Fibroblast of skin of back (primary cell): ENCODE measurements at regions not wholly inside any gene's neighbourhood (a gene's known extent, or its start where the extent isn't known, plus 50 kb on each side); places are given as distances from the start of the nearest gene placed in this dataset.
A peak's percentile ranks its signal among the peaks of the same experiment; 100 is the strongest.

Experiments
- DNase-seq: peaks from one replicate; pipeline ENCODE4 v3.0.0-alpha.2; 2013

DNA sequence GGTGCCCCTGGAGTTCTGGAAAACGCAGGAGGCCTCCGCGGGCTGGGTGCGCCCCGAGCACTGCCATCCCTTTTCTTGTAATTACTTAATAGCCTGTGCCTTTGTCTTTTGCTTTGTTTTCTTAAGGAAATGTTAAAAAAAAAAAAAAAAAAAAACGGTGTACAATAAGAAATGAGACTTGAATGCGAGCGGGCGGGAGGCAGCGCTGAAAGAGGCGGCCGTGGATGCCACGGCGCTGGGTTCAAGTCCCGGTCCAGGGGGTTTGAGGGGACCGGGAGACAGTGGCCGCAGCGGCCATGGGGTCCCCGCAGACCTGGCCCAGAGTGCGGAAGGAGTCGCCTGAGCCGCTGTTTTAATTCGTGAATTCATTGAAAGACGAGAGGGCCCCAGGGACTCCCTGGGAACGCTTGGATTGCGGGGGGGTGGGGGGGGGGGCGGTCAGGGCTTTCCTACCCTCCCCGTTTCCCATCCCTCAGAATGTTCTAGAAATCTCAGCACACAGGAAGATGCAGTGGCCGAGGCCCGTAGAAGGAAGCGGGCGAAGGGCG, 349.2 kb upstream of the ARGLU1 start:
- DNase-seq, result peak; percentile 22

DNA sequence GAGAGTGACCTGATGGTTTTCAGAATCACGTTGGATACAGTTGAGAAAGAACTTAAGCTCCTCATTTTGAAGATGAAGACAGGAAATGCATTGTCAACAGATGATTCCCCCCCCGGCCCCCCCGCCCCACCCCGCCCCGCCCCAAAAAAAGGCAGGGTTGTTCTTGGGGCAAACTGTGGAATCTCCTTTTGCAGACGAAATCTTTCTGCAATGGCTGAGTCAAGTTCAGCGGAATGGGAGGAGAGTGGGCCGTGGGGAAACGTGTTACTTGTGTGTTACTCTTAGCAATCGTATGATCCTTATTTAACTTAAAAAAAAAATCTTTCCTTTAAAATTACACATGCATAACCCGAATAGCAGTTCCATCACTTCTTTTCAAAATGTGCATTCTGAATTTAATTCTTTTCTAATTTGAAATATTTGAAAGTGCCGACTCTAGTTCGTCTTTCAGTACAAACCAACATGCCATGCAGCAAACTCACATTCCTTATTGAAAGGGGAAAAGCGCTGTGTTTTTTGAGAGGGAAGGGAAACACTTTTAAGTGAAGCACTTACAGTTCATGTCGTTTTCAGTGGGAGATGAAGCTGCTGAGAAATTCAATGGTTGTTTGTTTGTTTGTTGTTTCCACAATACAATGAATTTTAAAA, 348.5 kb upstream of the ARGLU1 start:
- DNase-seq, result peak; percentile 40

GRCh38 chr13:106915146-106915545, 347.2 kb upstream of the ARGLU1 start:
- no peak for DNase-seq

GRCh38 chr13:106911627-106912026, 343.7 kb upstream of the ARGLU1 start:
- DNase-seq, result peak; percentile 26

- no peak for DNase-seq
Measured at GRCh38 chr13:106911020-106911419, 343.1 kb upstream of the ARGLU1 start.

DNA sequence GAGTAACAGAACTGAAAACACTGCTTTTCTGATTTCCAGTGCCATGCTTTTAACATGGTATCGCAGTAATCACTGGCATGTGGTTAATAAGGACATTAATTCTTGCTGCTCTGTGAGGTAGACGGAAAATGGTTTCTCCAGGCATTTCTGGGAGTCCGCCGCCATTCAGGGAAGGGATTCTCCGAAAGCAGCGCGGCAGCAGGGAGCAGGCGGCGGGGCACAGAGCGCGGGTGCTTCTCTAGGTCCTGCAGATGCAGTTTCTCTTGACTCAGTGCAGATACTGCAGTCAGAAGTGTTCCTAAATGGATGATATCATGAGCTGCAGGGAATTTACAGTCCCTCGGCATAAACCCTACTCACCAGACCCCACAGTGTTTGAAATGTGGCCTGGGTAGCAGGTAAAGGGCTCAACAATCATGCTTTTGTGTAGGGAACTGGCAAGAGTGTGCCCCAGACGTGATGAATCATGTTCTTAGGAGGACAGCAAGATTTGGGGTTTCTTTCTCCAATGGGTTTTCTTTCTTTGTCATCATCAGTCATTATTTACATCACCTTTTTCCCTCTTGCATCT, 338.6 kb upstream of the ARGLU1 start:
- DNase-seq, result no peak

- no peak for DNase-seq
Measured at GRCh38 chr13:106905380-106906162, 337.6 kb upstream of the ARGLU1 start.

GRCh38 chr13:106899442-106899841, 331.5 kb upstream of the ARGLU1 start:
- DNase-seq, result no peak

GRCh38 chr13:106898231-106898630, 330.3 kb upstream of the ARGLU1 start:
- no peak for DNase-seq

- DNase-seq, result no peak
Measured at GRCh38 chr13:106888148-106888547, 320.2 kb upstream of the ARGLU1 start.

DNA sequence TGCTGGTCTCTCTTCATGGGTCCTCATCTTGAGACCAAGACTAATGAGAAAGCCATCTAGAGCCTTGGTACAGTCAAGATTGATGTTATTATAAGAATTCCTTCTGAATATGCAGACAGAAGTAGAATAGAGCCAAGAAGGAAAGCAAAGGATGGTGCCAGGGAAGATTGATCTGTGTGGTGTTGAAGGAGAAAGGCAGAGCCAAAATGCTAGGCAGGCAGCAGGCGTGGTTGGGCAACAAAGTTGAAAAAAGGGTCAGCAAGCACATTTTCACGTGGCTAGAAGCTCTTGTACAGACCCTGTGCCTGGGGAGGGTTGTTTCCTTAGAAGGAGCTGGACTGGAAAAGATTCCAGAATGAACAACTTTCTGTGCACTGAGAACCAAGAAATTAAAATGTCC, 319.7 kb upstream of the ARGLU1 start:
- DNase-seq, result no peak

- no peak for DNase-seq
Measured at GRCh38 chr13:106883976-106884375, 316.0 kb upstream of the ARGLU1 start.

GRCh38 chr13:106882246-106882645, 314.3 kb upstream of the ARGLU1 start:
- no peak for DNase-seq

- DNase-seq, result no peak
Measured at GRCh38 chr13:106879806-106880205, 311.9 kb upstream of the ARGLU1 start.

DNA sequence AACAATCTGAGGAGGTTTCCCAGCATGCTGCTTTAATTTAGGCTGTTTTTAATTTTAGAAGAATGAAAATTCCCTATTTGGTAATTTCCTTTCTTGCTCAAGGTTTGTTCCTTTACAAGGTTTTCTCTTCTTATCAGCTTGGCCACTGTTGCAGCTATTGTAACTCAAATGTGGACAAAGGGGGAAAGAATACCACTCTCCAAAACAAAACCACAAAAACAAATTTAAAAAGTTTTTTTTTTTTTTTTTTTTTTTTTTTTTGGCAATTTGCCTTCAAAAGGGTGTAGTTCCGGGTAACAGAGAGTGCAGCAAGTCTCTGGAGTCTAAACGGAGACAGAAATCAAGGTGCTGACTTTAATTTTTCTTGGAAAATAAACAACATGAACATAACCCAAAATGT, 306.4 kb upstream of the ARGLU1 start:
- no peak for DNase-seq

DNA sequence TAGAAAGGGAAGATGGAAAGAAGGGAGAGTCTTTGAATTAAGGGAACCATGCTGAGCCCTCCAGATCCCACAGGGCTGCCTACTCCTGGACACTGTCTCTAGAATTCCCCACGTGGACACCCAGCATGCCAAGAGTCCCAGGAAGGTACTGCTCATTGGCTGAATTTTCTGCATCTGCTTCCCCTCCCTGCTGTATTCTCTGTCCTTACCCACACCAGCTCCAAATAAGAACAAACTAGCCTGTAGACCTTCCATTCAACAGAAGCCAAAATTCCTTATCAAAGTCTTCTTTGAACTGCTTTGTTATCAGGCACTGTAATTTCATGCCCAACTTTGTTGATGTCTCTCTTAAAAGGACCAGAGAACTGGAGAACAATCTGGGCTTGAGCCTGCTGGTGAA, 305.9 kb upstream of the ARGLU1 start:
- no peak for DNase-seq

GRCh38 chr13:106867249-106867648, 299.3 kb upstream of the ARGLU1 start:
- DNase-seq, result peak; percentile 10

GRCh38 chr13:106865716-106866440, 297.9 kb upstream of the ARGLU1 start:
- no peak for DNase-seq

GRCh38 chr13:106859533-106859904, 291.6 kb upstream of the ARGLU1 start:
- no peak for DNase-seq

DNA sequence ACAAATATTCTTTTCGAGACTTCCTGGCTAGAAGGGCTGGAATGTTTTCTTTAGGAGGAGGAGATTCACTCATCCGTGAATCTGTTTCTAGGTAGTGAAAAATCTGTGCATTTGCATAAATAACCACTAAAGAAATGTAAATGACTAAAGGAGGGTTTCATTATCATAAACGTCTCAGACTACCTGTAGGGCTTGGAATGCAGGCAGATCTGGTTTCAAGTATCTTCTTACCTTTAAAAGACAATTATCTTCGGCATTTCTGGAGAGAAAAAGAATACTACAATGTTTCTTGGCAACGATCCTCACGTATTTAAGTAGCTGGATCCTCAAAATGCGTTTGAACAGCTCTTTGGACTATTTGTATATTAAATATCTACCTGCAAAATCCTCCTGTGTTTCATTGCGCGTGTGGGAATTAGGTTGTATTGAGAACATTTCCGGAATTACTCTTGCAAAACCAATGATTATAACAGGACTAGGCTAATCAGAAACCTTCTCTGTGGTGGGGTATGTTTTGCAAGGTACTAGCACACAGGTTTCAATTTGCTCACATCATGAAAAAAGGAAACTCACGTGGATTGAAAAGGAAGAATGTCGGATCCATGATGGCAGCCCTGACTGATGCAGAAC, 291.1 kb upstream of the ARGLU1 start:
- no peak for DNase-seq

DNA sequence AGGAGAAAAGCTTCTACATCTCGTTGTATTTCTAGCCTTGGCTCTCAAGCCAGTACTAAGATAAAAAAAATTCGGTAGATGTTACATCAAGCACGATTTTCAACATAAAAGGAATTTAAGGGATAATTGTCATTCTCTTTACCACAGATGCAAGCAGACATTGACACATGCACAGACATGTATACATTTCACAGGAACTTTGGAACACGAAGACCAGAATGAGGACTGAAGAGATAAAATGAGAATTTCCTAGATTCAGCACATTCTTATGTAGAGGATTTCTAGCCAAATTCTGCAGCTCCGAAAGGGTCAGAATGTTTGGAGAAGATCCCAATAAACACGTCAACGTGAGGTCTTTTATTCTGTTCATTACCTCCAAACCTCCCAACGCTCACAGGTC, 284.5 kb upstream of the ARGLU1 start:
- DNase-seq, result no peak

DNA sequence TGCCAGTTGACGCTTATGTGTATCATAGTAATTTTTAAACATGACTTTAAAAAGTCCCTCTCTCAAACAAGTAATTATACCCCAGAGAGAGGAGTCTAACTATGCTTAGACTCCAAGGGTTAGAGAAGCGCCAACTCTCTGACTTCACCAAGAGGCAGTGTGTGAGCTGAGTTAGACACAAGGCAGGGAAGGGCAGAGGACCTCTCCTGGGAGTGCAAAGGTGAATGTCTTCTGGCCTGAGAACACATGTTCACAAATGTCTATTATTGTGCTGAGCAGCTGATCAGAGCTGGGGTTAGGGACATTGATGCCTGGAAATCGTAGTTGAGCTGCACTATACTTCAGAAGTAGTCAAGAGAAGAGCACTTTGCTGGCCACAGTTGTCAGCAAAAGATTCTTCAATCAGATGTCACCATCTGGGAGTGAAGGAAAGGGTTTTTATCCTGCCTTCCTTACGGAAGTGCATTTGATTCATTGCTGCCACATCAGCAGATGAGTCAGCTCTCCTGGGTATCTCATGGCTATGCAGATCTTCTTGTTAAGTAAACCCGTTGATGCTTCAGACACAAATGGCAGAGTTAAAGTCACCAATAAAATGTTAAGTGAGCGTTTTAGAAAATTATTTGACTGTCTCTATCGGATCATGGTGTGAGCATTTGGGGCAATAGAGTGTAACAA, 283.2 kb upstream of the ARGLU1 start:
- DNase-seq, result peak; percentile 57
